Non-pigmented ciliary epithelial cell (primary cell): ENCODE measurements at regions not wholly inside any gene's neighbourhood (a gene's known extent, or its start where the extent isn't known, plus 50 kb on each side); places are given as distances from the start of the nearest gene placed in this dataset.
A peak's percentile ranks its signal among the peaks of the same experiment; 100 is the strongest.

Experiments used
- DNase-seq: peaks from one replicate; pipeline ENCODE4 v3.0.0-alpha.2; 2010; ENCODE audit warnings: low read depth

GRCh38 chr9:116051528-116051927, 102.1 kb upstream of the PAPPA start:
- DNase-seq, result no peak

DNA sequence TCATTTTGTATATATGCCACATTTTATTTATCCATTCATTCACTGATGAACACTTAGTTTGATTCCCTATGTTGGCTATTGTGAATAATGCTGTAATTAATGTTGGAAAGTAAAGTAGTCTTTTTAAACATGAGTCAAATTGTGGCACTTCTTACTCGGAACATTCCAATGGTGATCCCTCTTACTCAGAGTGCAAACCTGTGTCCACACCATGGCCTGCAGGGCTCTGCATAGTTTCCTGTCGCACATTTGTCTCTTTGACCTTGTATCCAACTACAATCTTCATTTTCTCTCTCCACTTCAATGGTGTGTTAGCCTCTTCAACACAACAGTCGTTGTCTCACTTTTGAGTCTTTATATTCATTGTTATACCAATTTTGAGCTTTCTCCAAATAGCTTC, 98.1 kb upstream of the PAPPA start:
- DNase-seq, result no peak

GRCh38 chr9:116057371-116057770, 96.2 kb upstream of the PAPPA start:
- no peak for DNase-seq

DNA sequence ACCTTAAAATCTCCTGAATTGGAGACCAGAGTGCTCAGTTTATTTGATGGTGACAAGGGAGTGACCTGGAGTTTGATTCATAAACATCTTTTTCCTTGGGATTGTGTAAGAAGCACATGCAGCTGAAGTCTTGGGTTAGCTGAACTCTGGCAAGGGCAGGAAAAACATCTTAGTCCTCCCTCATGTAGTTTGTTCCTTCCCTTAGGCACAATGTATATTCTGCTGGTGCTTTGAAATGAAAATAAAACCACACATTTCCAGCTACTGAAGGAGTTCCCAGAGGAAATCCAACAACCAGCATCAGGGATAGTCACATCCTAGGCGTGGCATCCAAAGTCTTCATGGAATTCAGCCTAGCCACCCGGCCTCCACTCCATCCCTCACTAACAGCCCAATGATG, 95.2 kb upstream of the PAPPA start:
- no peak for DNase-seq

DNA sequence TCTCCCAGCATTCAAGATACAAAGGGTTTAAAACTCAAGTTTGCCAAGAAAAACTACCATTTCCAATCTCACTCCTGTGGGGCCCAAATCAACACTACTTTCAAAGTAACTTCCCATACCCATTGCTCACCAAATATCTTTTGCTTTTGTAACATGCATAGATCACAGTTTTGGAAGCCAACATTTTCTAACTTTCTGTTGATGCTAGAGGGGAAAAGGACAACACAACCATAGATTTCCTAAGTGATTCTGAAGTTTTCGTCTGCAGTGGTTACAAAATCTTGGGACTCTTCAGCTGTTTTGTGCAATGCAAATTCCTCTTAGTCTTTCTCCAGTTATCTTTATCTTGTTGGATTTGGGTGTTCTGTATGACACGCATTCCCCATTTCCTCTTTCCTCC, 94.1 kb upstream of the PAPPA start:
- DNase-seq, result no peak

DNA sequence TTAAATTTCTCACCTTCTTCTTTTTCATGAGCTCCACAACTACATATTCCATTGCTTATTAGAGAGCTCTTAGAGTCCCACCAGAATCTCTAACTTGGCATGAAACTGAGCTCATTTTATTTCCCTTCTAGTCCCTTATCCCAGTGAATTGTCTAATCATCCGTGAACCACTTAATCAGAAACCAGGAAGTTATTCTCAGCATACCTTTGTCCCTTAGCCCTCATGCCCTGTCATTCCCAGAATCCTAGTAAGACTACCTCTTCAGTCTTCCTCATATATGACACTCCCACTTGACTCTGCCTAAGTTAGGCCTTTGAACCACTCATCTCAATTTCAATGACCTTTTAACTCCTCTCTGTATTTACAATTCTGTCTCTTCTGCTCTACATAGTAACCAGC, 93.0 kb upstream of the PAPPA start:
- no peak for DNase-seq

DNA sequence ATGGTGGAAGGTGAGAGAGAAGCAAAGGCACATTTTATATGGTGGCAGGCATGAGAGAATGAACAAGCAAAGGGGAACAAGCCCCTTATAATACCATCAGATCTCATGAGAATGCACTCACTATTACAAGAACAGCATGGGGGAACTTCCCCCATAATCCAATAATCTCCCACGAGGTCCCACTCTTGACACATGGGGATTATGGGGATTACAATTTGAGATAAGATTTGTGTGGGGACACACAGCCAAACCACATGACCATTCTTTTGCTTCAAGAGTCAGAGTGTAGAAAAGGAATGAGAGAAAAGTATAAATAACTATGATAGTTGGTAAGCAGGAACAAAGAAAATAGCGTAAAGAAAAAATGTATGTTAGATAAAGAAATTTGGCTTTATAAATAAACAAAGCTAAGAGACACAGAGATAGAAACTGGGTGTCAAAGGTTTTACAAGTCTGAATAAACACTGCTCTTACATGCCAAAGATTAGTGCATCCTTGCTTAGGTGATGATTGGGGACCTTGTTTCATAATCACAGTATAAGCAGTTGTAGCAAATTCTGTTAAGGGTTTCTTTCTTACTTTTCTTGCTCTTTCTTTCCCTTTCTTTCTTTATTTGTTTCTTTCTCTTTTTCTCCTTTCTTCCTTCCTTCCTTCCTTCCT, 91.9 kb upstream of the PAPPA start:
- no peak for DNase-seq

DNA sequence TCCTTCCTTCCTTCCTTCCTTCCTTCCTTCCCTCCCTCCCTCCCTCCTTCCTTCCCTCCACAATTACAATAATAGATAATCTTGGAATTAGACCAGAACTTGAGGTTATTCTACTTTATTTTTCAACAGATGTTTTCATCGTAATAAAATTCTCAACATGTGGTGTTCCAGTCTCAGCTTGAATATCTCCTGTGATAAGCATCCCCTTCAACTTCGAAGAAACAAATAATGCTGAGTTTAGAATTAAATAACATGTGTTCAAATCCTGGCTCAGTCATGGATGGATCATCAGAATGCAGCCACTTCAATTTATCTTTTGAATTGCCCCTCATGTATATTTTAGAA, 91.4 kb upstream of the PAPPA start:
- no peak for DNase-seq

DNA sequence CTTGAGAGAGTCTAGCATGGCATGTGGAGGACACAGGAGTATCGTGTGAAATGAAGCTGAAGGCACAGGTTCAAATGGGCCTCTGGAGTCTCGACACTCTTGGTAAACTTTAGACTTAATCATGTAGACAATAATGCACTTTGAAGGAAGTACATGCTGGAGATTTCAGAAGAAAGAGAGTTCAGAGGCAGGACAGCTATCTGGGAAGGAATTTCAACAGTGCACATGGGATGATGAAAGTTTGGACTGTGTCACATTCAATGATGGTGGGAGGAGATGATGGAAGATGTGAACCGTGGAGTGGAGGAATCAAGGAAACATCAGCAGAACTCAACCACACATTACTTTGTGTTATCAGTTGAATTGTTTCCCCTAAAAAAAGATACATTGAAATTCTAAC, 88.6 kb upstream of the PAPPA start:
- peak; percentile 72 for DNase-seq

GRCh38 chr9:116066221-116066620, 87.4 kb upstream of the PAPPA start:
- DNase-seq, result no peak

GRCh38 chr9:116067566-116067965, 86.0 kb upstream of the PAPPA start:
- DNase-seq, result no peak

DNA sequence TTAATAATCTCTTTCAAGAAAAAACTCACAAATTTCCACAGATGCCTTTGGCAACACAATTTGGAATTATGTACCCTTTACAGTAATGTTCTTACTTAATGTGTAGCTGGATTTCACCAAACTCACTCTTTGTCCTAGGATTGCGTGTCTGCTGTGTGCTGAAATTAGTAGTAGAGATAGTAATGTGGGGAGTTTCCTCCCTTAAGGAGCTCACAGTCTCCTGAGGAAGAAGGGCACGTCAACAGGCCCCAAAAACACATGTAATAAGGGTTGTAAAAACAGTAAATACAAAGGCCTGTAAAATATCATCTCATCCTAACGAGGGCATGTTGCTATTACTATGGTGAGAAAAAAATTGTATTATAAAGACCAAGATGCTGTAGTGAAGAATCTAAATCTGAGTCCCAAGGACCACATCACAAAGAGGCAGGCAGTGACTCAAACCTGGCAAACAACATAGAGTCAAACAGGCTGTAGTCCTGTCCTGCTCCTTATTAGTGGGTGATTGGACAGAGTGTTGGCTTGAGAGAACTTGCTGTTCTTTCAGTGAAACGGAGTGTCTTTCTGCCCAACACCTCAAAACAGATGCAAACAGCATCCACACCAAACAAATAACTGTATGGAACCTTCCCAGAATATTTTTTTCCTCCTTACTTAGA, 83.2 kb upstream of the PAPPA start:
- no peak for DNase-seq

DNA sequence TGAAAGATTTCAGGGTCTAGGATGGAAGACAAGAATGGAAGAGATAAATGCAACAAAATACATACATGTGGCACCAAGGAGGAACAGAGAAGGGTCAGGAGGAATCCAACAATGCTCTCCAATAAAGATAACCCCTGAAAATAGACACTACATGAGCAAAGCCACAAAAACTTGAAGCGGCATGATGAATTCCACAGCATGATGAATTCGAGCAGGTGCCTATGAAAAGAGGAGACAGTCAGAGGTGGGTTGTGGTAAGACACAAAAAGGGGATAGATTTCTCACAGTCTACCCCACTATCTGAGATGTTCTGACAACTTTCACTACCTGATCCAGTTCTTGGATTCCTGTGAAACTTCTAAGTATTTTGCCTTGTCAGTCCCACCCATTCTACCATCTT, 81.5 kb upstream of the PAPPA start:
- no peak for DNase-seq

DNA sequence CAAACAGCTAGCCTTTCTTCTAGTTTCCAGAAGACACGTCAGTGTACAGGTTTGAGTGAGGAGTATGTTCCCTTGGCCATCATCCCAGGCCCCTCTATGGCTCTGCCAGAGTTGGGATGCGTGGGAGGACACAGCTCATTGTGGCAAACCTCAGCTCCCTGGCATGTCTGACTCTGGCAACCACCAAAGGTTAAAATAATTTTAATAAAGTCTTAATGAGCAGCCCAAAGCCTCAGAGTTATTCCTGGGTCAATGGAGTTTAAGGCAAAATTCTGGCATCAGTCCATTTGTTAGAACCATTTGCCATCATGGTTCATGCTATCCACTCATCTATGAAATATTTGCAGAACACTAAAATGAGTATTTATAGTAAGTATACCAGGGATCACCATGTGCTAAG, 79.8 kb upstream of the PAPPA start:
- DNase-seq, result peak; percentile 76

DNA sequence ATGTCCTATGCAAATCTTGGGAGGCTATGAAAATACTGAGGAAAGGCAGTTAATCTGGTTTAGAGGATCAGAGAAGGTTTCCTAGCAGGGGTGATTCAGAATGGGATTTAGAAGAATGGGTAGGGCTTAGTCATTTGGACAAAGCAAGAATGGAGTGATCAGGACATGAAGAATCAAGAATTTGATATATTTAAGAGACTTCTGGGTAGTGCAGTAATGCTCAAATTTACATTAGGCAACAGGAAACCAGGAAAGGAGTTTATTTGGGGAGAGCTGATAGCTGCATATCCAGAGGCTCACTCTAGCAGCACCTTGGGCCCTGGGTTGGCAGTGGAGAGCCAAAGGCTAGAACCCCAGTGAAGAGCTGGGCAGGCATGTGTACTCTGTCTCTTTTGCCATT, 78.9 kb upstream of the PAPPA start:
- DNase-seq, result no peak

GRCh38 chr9:116075191-116075590, 78.4 kb upstream of the PAPPA start:
- DNase-seq, result peak; percentile 84

GRCh38 chr9:116078640-116079039, 75.0 kb upstream of the PAPPA start:
- no peak for DNase-seq

GRCh38 chr9:116080561-116080960, 73.0 kb upstream of the PAPPA start:
- DNase-seq, result no peak

GRCh38 chr9:116081435-116082115, 72.0 kb upstream of the PAPPA start:
- no peak for DNase-seq

DNA sequence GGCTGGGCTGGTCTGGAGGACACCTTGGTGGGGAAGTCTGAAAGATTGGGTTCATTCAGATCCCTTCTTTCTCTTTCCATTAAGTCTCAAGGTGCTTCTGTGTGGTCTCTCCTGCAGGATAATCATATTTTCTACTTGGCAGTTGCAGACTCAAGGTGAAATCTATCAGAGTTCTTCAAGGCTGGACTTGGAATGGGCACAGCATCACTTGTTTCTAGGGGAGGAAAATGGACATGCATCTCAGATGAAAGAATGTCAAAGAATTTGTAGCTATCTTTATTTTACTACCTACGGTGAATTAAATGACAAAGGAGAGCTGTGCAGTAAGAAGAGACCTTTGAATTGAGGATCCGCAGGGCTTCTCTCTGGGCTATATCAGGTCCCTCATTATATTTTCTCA, 69.8 kb upstream of the PAPPA start:
- DNase-seq, result no peak

DNA sequence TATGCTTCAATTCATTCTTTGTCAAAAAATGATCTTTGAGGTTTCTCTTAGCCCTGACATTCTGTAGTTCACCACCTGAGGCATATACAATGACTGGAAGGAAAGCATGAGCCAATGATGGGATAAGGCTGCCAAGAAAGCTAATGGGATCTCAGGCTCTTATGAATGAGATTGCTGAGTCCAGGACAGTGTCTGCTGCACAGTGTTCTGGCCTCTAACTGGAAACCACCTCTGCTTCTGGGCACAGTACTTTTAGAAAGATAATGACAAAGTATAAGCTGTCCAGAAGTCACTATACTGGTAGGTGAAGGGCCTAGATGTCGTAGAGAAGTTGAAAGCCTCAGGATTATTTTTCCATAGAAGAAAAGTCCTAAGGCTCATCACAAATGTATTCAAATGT, 69.1 kb upstream of the PAPPA start:
- no peak for DNase-seq

DNA sequence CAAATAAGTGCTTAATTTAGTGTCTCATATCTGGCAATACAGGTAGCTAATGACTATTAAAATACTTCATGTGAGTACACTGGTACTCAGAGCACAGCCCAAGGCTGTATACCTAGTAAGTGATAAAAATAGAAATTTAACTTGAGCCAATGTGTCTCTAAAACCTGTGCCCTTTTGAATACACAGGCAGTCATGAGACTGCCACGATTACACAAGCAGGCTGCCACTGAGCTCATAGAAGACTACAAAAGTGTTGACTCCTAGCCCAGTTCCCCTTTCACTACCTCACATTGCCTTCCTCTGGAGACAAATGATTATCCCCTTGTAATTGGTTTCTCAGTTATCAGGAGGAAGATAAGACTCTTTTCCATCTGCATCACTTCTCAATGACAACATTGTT, 66.3 kb upstream of the PAPPA start:
- DNase-seq, result no peak

- no peak for DNase-seq
Measured at GRCh38 chr9:116087751-116088194, 65.8 kb upstream of the PAPPA start.

DNA sequence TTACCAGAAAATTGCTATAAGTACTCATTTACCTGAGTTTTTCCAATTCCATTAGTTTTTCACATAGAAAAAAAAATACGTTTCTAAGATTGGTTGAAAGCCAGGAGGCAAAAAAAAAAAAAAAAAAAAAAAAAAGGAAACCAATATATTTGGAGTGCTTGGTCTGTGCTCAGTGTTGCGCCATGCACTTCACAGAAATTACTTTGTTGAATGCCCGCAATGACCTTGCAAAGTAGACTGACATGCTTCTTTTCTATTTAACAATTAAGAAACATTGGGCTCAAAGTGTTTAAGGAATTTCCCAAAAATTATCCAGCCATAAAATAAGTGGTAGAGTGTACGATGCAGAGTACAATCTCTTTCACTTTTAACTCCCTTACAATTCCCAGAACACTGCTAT, 65.2 kb upstream of the PAPPA start:
- DNase-seq, result no peak
